ENCODE measurements at regions not wholly inside any gene's neighbourhood (a gene's known extent, or its start where the extent isn't known, plus 50 kb on each side); places are given as distances from the start of the nearest gene placed in this dataset.

- Histone ChIP-seq H4K5ac (ENCODE audit: insufficient read length, low read depth, low read length) (no peak overlapping the region), H2AFZ (ENCODE audit: low read length) (no peak overlapping the region), H4K20me1 (replicated peaks in 1 of 2; ENCODE audit: control insufficient read depth in 1 of 2, insufficient read depth in 2 of 2, low read length in 2 of 2) (no peaks in the 10 kb centered on the region), H2BK12ac (ENCODE audit: low read depth, low read length) (no peak overlapping the region), H3K56ac (replicated peaks; ENCODE audit: insufficient read length, low read depth, low read length) (no peak overlapping the region), H3K14ac (ENCODE audit: insufficient read length) (no peak overlapping the region), H2BK20ac (ENCODE audit: low read length) (no peak overlapping the region), H4K91ac (replicated peaks; ENCODE audit: insufficient read length, low read length) (no peak overlapping the region), H2BK15ac (ENCODE audit: low read length) (no peak overlapping the region), H3K9ac (replicated peaks in 1 of 4; ENCODE audit: extremely low read depth in 1 of 4, low read depth in 3 of 4, low read length in 3 of 4) (no peak overlapping the region), H3K4me3 (ENCODE audit: extremely low read depth in 1 of 4, insufficient read depth in 2 of 4, low read depth in 3 of 4, low read length in 4 of 4) (no peak overlapping the region), H3K4ac (replicated peaks; ENCODE audit: insufficient read length, low read depth, low read length) (no peak overlapping the region), H4K8ac (ENCODE audit: extremely low read depth, insufficient read depth, low read length) (no peak overlapping the region), H3K23me2 (ENCODE audit: low read depth, low read length) (no peaks in the 10 kb centered on the region), H2AK5ac (ENCODE audit: low read depth, low read length) (no peak overlapping the region), H3K79me2 (ENCODE audit: control insufficient read depth in 1 of 2, insufficient read depth in 2 of 2, low read length in 2 of 2) (no peaks in the 10 kb centered on the region), H3K4me2 (ENCODE audit: insufficient read depth in 1 of 2, low read depth in 2 of 2, low read length in 2 of 2) (no peak overlapping the region), H3K9me3 (ENCODE audit: insufficient read depth in 2 of 2, low read depth in 1 of 2, low read length in 1 of 2) (peaks cover 2 to 3% of the 10 kb centered on the region in 2 experiments; a peak in 1 of 4 replicates), H3K27me3 (replicated peaks in 1 of 4; ENCODE audit: control insufficient read depth in 3 of 4, extremely low read depth in 1 of 4, insufficient read depth in 3 of 4, low read length in 3 of 4) (no peaks in the 10 kb centered on the region), H2BK120ac (replicated peaks; ENCODE audit: low read depth, low read length) (no peak overlapping the region), H3K79me1 (ENCODE audit: low read depth, low read length) (no peaks in the 10 kb centered on the region), H3K4me1 (replicated peaks in 1 of 4; ENCODE audit: control insufficient read depth in 3 of 4, insufficient read depth in 4 of 4, low read length in 3 of 4) (peaks cover 0 to 5% (median 2%) of the 10 kb centered on the region in 4 experiments; a peak in 2 of 7 replicates), H3K23ac (ENCODE audit: insufficient read length) (no peak overlapping the region), H3K18ac (ENCODE audit: extremely low read depth, low read length) (no peak overlapping the region), H3K36me3 (ENCODE audit: control insufficient read depth in 2 of 4, insufficient read depth in 4 of 4, low read length in 3 of 4) (no peaks in the 10 kb centered on the region), H2BK5ac (ENCODE audit: low read depth, low read length) (no peak overlapping the region), H3K27ac (ENCODE audit: low read depth, low read length) (no peak overlapping the region)
- FAIRE-seq (no peak), DNase-seq (ENCODE audit: low read depth in 1 of 2, low spot score in 2 of 2) (no peak)
- ChIA-PET POLR2A (ENCODE audit: partially characterized antibody) (no interaction called here), CTCF (ENCODE audit: partially characterized antibody) (no interaction called here)
- WGBS, 2 experiments (ENCODE audit: extremely low coverage in 1 of 2, insufficient coverage in 1 of 2, insufficient read length in 1 of 2, insufficient replicate concordance in 2 of 2, low coverage in 1 of 2, low lambda C conversion rate in 2 of 2, missing lambda C conversion rate in 1 of 2) = 98% methylated on average over 2 of the region's 2 CpGs; no CpG with 5 or more reads in 1 of the 2 experiments
- no peak for TF ChIP-seq ZNF274 (IDR thresholded peaks at IDR 0.05; ENCODE audit: borderline replicate concordance, extremely low read depth, low read length)
- no peak for TF ChIP-seq CHD1 (IDR thresholded peaks at IDR 0.05; ENCODE audit: low read depth, low read length)
- TF ChIP-seq TAF7 (optimal IDR thresholded peaks at IDR 0.05; ENCODE audit: borderline replicate concordance, low read depth, low read length) = no peak
- TF ChIP-seq GABPA (IDR thresholded peaks at IDR 0.05; ENCODE audit: borderline replicate concordance, insufficient read depth, low read length) = no peak
- no peak for TF ChIP-seq POLR2A (IDR thresholded peaks at IDR 0.05; ENCODE audit: control extremely low read depth in 1 of 2, low read depth in 2 of 2, low read length in 2 of 2)
- TF ChIP-seq CTBP2 (IDR thresholded peaks at IDR 0.05; ENCODE audit: borderline replicate concordance, insufficient read depth, insufficient read length, low read length) = no peak
- TF ChIP-seq SP1 (IDR thresholded peaks at IDR 0.05; ENCODE audit: low read depth, low read length) = no peak
These were observed 1072.4 kb downstream of the EFNB2 start for GRCh38 chr13:105463011-105463501.
